Retinal pigment epithelial cell (primary cell): ENCODE measurements at regions not wholly inside any gene's neighbourhood (a gene's known extent, or its start where the extent isn't known, plus 50 kb on each side); places are given as distances from the start of the nearest gene placed in this dataset.

Source experiments
- DNase-seq: peaks from one replicate; pipeline ENCODE4 v3.0.0-alpha.2; 2010; ENCODE audit warnings: low read depth
- H3K4me3 ChIP-seq: 2 replicates; pipeline ENCODE4 v1.5.1; 2011; ENCODE audit warnings: mild to moderate bottlenecking, low read length, control low read depth, moderate library complexity
- TF ChIP-seq, protein P1 (sequence below): conservative IDR thresholded peaks from 2 replicates; pipeline ENCODE4 v1.5.1; 2011; ENCODE audit warnings: low read depth, low read length, control low read depth, inconsistent platforms

DNA sequence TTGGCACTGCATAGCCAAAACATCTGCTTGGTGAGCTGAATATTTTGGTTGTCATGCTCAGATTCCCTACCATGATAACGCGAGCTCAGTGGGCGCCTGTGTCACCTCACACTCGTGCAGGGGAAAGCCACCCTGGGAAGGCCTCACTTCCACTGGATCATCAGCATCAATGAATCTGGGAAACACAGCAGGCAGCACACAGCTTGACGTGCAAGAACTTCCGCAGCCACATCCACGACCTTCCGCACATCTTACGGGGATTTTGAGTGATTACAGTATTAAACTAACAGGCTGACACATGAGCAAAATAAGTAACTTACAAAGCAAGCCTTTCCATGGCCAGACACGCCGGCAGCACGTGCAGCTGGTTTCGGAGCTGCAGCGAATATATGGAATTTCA, 54.7 kb upstream of the FOXF1 start:
- DNase-seq: no peak
- TF ChIP-seq, protein P1, sequence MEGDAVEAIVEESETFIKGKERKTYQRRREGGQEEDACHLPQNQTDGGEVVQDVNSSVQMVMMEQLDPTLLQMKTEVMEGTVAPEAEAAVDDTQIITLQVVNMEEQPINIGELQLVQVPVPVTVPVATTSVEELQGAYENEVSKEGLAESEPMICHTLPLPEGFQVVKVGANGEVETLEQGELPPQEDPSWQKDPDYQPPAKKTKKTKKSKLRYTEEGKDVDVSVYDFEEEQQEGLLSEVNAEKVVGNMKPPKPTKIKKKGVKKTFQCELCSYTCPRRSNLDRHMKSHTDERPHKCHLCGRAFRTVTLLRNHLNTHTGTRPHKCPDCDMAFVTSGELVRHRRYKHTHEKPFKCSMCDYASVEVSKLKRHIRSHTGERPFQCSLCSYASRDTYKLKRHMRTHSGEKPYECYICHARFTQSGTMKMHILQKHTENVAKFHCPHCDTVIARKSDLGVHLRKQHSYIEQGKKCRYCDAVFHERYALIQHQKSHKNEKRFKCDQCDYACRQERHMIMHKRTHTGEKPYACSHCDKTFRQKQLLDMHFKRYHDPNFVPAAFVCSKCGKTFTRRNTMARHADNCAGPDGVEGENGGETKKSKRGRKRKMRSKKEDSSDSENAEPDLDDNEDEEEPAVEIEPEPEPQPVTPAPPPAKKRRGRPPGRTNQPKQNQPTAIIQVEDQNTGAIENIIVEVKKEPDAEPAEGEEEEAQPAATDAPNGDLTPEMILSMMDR: no peak
- no peak overlapping the region for H3K4me3 ChIP-seq

- TF ChIP-seq, protein P1: no peak
- no peak for DNase-seq
- no peak overlapping the region for H3K4me3 ChIP-seq
Observed at GRCh38 chr16:86457501-86458148, 52.7 kb upstream of the FOXF1 start.

GRCh38 chr16:86458149-86458777, 52.1 kb upstream of the FOXF1 start:
- H3K4me3 ChIP-seq: no peak overlapping the region
- DNase-seq: no peak
- TF ChIP-seq, protein P1: no peak

DNA sequence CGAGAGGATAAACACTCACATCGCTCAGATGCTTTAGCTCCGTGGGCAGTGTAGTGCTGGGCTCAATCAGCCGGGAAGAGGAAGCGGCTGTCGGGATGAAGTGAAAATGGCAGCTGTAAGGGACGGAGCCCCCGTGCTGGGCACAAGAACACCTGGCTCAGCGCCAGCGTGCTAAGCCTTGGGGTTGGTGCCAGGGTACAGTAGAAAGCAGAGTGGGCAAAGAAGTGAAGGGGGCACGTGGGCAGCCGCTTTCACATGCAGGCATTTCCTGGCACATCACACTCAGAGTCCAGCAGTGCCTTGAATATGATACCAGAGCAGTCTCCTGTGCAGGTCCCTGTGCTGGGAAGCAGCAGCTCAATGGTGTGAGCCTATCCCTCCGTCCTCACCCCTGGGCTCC, 51.1 kb upstream of the FOXF1 start:
- TF ChIP-seq, protein P1: no peak
- DNase-seq: no peak
- H3K4me3 ChIP-seq: no peak overlapping the region
